HCT116 (cell line): ENCODE measurements at regions not wholly inside any gene's neighbourhood (a gene's known extent, or its start where the extent isn't known, plus 50 kb on each side); places are given as distances from the start of the nearest gene placed in this dataset.

Source experiments
- ATAC-seq: fragments of 200-7000 bp; cut with Tn5 transposase; 2 replicates; pipeline ENCODE4 v1.9.1; 2020; ENCODE audit warnings: mild to moderate bottlenecking, moderate library complexity
- BruUV-seq: library from RNA; stranded (reverse); fragments of 400-500 nt; replicated peaks from 2 replicates; lab custom pipeline; 2021; lab: Mats Ljungman, UMichigan
- CTCF ChIA-PET: fragments of 300-600 bp; sonication (Branson Sonifier 250); formaldehyde crosslinking; loops from one replicate; lab custom pipeline; 2021; ENCODE audit warnings: antibody characterized with exemption; lab: Charles Lee
- POLR2A ChIA-PET: fragments of 300-600, 350-600 bp; sonication (Branson Sonifier 250); formaldehyde crosslinking; loops from one replicate; lab custom pipeline; 2021; ENCODE audit warnings: antibody characterized with exemption; lab: Charles Lee
- RAD21 ChIA-PET, 2 experiments: fragments of 300-600 bp; sonication (Branson Sonifier 250); formaldehyde crosslinking; loops; one replicate each; lab custom pipeline; 2023; ENCODE audit warnings: low total read pairs in 2 of 2; ENCODE audit not compliant: uncharacterized antibody in 2 of 2, unreplicated experiment in 2 of 2, low non-redundant PET in 1 of 2; lab: Charles Lee
- DNase-seq: peaks from one replicate; pipeline ENCODE4 v3.0.0-alpha.2; 2010; ENCODE audit warnings: low read depth, low spot score
- H2AFZ ChIP-seq: fragments of 200-600 bp; shearing (Covaris generic), sonication (generic); 2 replicates; pipeline ENCODE4 v1.6.1; 2017; ENCODE audit warnings: low read depth, mixed run types, mixed read lengths, antibody characterized with exemption, low read length; ENCODE audit not compliant: poor library complexity, severe bottlenecking
- H3K27ac ChIP-seq: 2 replicates; pipeline ENCODE4 v1.5.1; 2012; ENCODE audit warnings: low read depth, low read length
- H3K27me3 ChIP-seq: fragments of 200-600 bp; sonication (generic); 2 replicates; pipeline ENCODE4 v1.6.1; 2016; ENCODE audit warnings: mixed run types, low read length, mixed read lengths; ENCODE audit not compliant: insufficient read depth
- H3K36me3 ChIP-seq, 2 experiments: fragments of 200-500 bp in 1 of 2; fragments of 200-600 bp in 1 of 2; sonication (Bioruptor generic) in 1 of 2; sonication (generic) in 1 of 2; 2 replicates each; pipeline versions ENCODE4 v1.5.1 to v1.6.1; 2014 to 2016; ENCODE audit warnings: low read length in 2 of 2, inconsistent platforms in 1 of 2, mixed read lengths in 1 of 2, mixed run types in 1 of 2; ENCODE audit not compliant: insufficient read depth in 2 of 2, control insufficient read depth in 1 of 2
- H3K4me1 ChIP-seq, 2 experiments: fragments of 200-600 bp in 1 of 2; sonication (generic) in 1 of 2; 2 replicates each; pipeline versions ENCODE4 v1.5.1 to v1.6.1; 2012 to 2017; ENCODE audit warnings: low read length in 2 of 2, inconsistent platforms in 1 of 2, mild to moderate bottlenecking in 1 of 2, mixed read lengths in 1 of 2, mixed run types in 1 of 2, moderate library complexity in 1 of 2; ENCODE audit not compliant: insufficient read depth in 2 of 2, control insufficient read depth in 1 of 2
- H3K4me2 ChIP-seq: fragments of 200-600 bp; sonication (generic); 2 replicates; pipeline ENCODE4 v1.6.1; 2017; ENCODE audit warnings: mixed run types, low read length, mixed read lengths
- H3K4me3 ChIP-seq, 2 experiments: fragments of 200-600 bp in 1 of 2; sonication (generic) in 1 of 2; replicated peaks in 1 of 2; 2 replicates each; pipeline ENCODE4 v1.5.1; 2011 to 2016; ENCODE audit warnings: low read length in 2 of 2, control low read depth in 1 of 2, low read depth in 1 of 2, mild to moderate bottlenecking in 1 of 2, mixed read lengths in 1 of 2, mixed run types in 1 of 2
- H3K79me2 ChIP-seq: fragments of 200-600 bp; sonication (generic); 2 replicates; pipeline ENCODE4 v1.6.1; 2017; ENCODE audit warnings: mild to moderate bottlenecking, mixed run types, low read length, moderate library complexity, mixed read lengths; ENCODE audit not compliant: insufficient read depth
- H3K9ac ChIP-seq: fragments of 200-600 bp; sonication (generic); 2 replicates; pipeline ENCODE4 v1.6.1; 2016; ENCODE audit warnings: low read length, mixed read lengths
- H3K9me2 ChIP-seq: fragments of 200-600 bp; sonication (generic), shearing (Covaris generic); 2 replicates; pipeline ENCODE4 v1.6.1; 2017; ENCODE audit warnings: mixed run types, mild to moderate bottlenecking, moderate library complexity; ENCODE audit not compliant: insufficient read depth
- H3K9me3 ChIP-seq, 2 experiments: fragments of 200-500 bp in 1 of 2; fragments of 200-600 bp in 1 of 2; sonication (Bioruptor generic) in 1 of 2; sonication (generic) in 1 of 2; 2 replicates each; pipeline ENCODE4 v1.6.1; 2014 to 2017; ENCODE audit warnings: low read length in 2 of 2, mixed read lengths in 2 of 2, inconsistent platforms in 1 of 2, low read depth in 1 of 2, mild to moderate bottlenecking in 1 of 2, mixed run types in 1 of 2, moderate library complexity in 1 of 2; ENCODE audit not compliant: control insufficient read depth in 1 of 2, insufficient read depth in 1 of 2
- H4K20me1 ChIP-seq: fragments of 200-600 bp; sonication (generic), shearing (Covaris generic); 2 replicates; pipeline ENCODE4 v1.6.1; 2017; ENCODE audit warnings: mixed run types, mild to moderate bottlenecking, moderate library complexity; ENCODE audit not compliant: insufficient read depth
- CBX3 ChIP-seq: IDR thresholded peaks from 2 replicates; pipeline ENCODE4 v1.6.1; 2012; ENCODE audit warnings: low read depth
- ELF1 ChIP-seq: IDR thresholded peaks from 2 replicates; pipeline ENCODE4 v1.6.1; 2012; ENCODE audit warnings: low read depth, borderline replicate concordance
- EZH2phosphoT487 ChIP-seq: fragments of 200-600 bp; IDR thresholded peaks from 2 replicates; pipeline ENCODE4 v1.6.1; 2018; ENCODE audit warnings: antibody characterized with exemption, borderline replicate concordance
- FOSL1 ChIP-seq: IDR thresholded peaks from 2 replicates; pipeline ENCODE4 v1.6.1; 2012; ENCODE audit warnings: low read depth
- JUND ChIP-seq: IDR thresholded peaks from 2 replicates; pipeline ENCODE4 v1.6.1; 2012
- POLR2A ChIP-seq: IDR thresholded peaks from 2 replicates; pipeline ENCODE4 v1.7.0; 2011; ENCODE audit warnings: borderline replicate concordance; ENCODE audit not compliant: insufficient read depth, insufficient read length; ENCODE audit errors: extremely low read depth
- POLR2AphosphoS5 ChIP-seq: IDR thresholded peaks from 2 replicates; pipeline ENCODE4 v1.6.1; 2011; ENCODE audit warnings: mild to moderate bottlenecking, low read depth, low read length, moderate library complexity
- RAD21 ChIP-seq: IDR thresholded peaks from 2 replicates; pipeline ENCODE4 v1.6.1; 2012; ENCODE audit warnings: low read depth, mild to moderate bottlenecking
- SIN3A ChIP-seq: IDR thresholded peaks from 2 replicates; pipeline ENCODE4 v1.6.1; 2012; ENCODE audit warnings: low read depth
- SP1 ChIP-seq: IDR thresholded peaks from 2 replicates; pipeline ENCODE4 v1.6.1; 2012; ENCODE audit warnings: low read depth
- SRF ChIP-seq: IDR thresholded peaks from 2 replicates; pipeline ENCODE4 v1.6.1; 2012; ENCODE audit warnings: low read depth
- TCF7L2 ChIP-seq: IDR thresholded peaks from 2 replicates; pipeline ENCODE4 v1.7.0; 2011; ENCODE audit warnings: borderline replicate concordance, inconsistent platforms; ENCODE audit not compliant: insufficient read depth, insufficient read length; ENCODE audit errors: extremely low read depth
- YY1 ChIP-seq: IDR thresholded peaks from 2 replicates; pipeline ENCODE4 v1.6.1; 2011; ENCODE audit warnings: low read length, low read depth, moderate library complexity, mild to moderate bottlenecking; ENCODE audit not compliant: insufficient replicate concordance; ENCODE audit errors: extremely low read depth
- ZFX ChIP-seq: fragments of 450-650 bp; IDR thresholded peaks from 2 replicates; pipeline ENCODE4 v1.6.1; 2017
- intact Hi-C: fragments of 100-400 bp; cut with micrococcal nuclease; formaldehyde crosslinking; loops from 2 replicates; pipeline ENCODE4 v1.10.0; 2022
- TF ChIP-seq, protein P1 (sequence below): IDR thresholded peaks from 2 replicates; pipeline ENCODE4 v1.6.1; 2012
- TF ChIP-seq, protein P2 (sequence below), 3 experiments: fragments of 200-600 bp in 1 of 3; sonication (generic) in 1 of 3; IDR thresholded peaks in 2 of 3; conservative IDR thresholded peaks in 1 of 3; 2 replicates each; pipeline ENCODE4 v1.5.1; 2012 to 2017; ENCODE audit warnings: low read depth in 2 of 3, low read length in 2 of 3, antibody characterized with exemption in 1 of 3, borderline replicate concordance in 1 of 3, control low read depth in 1 of 3, mild to moderate bottlenecking in 1 of 3, mixed read lengths in 1 of 3, mixed run types in 1 of 3, moderate library complexity in 1 of 3; ENCODE audit not compliant: insufficient read depth in 1 of 3
- TF ChIP-seq, protein P3 (sequence below): IDR thresholded peaks from 2 replicates; pipeline ENCODE4 v1.6.1; 2012; ENCODE audit warnings: low read depth
- TF ChIP-seq, protein P4 (sequence below): IDR thresholded peaks from 2 replicates; pipeline ENCODE4 v1.6.1; 2011; ENCODE audit warnings: mild to moderate bottlenecking, low read length, moderate library complexity; ENCODE audit not compliant: insufficient replicate concordance; ENCODE audit errors: extremely low read depth

DNA sequence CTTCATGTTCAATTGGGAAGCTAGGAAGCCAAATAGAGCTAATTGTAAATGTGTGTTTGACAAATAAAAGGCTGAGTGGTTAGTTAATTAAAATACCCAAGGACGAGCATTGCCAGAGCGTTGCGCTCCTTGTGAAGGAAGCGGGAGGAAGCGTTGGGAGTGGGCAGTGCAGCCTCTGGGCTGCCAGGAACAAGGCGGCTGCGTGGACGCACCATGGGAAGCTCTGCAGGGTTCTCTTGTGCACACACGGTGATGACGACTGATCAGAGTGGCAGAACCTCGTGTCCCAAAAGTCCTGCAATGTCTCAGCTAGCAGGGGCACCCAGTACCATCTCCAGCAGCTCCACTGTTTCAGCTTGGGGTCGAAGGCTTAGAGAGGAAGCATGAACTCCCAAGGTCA, 546.6 kb upstream of the TMEM132C start (continued):
- TF ChIP-seq TCF7L2 (no peak), ELF1 (no peak), CBX3 (no peak), ZFX (no peak)
- TF ChIP-seq, protein P1, sequence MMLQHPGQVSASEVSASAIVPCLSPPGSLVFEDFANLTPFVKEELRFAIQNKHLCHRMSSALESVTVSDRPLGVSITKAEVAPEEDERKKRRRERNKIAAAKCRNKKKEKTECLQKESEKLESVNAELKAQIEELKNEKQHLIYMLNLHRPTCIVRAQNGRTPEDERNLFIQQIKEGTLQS: no peak

DNA sequence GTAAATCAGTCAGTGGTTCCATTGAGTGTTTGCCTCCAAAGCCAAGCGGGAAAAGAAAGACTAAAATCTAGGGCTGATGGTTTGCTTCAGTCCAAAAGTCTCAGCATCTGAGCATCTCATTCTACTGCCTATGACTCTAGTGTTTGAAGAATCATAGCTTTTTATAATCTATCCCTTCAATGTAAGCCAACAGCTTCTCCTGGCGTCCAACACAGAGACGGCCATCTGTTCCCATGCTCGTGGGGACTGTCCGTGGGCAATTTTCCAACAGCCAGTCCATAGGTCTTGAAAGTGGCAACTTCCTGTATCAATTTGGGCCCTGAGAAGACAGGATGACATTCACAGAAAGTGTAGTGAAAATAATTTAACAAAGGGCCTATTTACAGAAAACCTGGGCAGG, 544.4 kb upstream of the TMEM132C start:
- H3K4me2 ChIP-seq: no peak overlapping the region
- ChIA-PET POLR2A (no interaction called here), CTCF (no interaction called here), RAD21 (no interaction called here)
- ATAC-seq (no peak), DNase-seq (no peak)
- H3K9ac ChIP-seq: no peak overlapping the region
- H2AFZ ChIP-seq: no peak overlapping the region
- no TSS peak for BruUV-seq
- no peak overlapping the region for H3K4me3 ChIP-seq
- H4K20me1 ChIP-seq: no peaks in the 10 kb centered on the region
- H3K9me2 ChIP-seq: no peaks in the 10 kb centered on the region
- H3K9me3 ChIP-seq: peaks cover 0 to 9% of the 10 kb centered on the region in 2 experiments; a peak in 2 of 4 replicates
- TF ChIP-seq SIN3A: no peak
- TF ChIP-seq ZFX: no peak
- TF ChIP-seq, protein P2, sequence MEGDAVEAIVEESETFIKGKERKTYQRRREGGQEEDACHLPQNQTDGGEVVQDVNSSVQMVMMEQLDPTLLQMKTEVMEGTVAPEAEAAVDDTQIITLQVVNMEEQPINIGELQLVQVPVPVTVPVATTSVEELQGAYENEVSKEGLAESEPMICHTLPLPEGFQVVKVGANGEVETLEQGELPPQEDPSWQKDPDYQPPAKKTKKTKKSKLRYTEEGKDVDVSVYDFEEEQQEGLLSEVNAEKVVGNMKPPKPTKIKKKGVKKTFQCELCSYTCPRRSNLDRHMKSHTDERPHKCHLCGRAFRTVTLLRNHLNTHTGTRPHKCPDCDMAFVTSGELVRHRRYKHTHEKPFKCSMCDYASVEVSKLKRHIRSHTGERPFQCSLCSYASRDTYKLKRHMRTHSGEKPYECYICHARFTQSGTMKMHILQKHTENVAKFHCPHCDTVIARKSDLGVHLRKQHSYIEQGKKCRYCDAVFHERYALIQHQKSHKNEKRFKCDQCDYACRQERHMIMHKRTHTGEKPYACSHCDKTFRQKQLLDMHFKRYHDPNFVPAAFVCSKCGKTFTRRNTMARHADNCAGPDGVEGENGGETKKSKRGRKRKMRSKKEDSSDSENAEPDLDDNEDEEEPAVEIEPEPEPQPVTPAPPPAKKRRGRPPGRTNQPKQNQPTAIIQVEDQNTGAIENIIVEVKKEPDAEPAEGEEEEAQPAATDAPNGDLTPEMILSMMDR (IDR thresholded peaks at IDR 0.05 in 2 of 3, conservative IDR thresholded peaks at IDR 0.05 in 1 of 3; ENCODE audit: borderline replicate concordance in 1 of 3, insufficient read depth in 1 of 3, low read depth in 2 of 3, low read length in 2 of 3): no peak
- TF ChIP-seq YY1: no peak
- TF ChIP-seq, protein P3, sequence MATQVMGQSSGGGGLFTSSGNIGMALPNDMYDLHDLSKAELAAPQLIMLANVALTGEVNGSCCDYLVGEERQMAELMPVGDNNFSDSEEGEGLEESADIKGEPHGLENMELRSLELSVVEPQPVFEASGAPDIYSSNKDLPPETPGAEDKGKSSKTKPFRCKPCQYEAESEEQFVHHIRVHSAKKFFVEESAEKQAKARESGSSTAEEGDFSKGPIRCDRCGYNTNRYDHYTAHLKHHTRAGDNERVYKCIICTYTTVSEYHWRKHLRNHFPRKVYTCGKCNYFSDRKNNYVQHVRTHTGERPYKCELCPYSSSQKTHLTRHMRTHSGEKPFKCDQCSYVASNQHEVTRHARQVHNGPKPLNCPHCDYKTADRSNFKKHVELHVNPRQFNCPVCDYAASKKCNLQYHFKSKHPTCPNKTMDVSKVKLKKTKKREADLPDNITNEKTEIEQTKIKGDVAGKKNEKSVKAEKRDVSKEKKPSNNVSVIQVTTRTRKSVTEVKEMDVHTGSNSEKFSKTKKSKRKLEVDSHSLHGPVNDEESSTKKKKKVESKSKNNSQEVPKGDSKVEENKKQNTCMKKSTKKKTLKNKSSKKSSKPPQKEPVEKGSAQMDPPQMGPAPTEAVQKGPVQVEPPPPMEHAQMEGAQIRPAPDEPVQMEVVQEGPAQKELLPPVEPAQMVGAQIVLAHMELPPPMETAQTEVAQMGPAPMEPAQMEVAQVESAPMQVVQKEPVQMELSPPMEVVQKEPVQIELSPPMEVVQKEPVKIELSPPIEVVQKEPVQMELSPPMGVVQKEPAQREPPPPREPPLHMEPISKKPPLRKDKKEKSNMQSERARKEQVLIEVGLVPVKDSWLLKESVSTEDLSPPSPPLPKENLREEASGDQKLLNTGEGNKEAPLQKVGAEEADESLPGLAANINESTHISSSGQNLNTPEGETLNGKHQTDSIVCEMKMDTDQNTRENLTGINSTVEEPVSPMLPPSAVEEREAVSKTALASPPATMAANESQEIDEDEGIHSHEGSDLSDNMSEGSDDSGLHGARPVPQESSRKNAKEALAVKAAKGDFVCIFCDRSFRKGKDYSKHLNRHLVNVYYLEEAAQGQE: no peak
- TF ChIP-seq POLR2A: no peak
- no peak for TF ChIP-seq POLR2AphosphoS5
- no peak for TF ChIP-seq EZH2phosphoT487
- TF ChIP-seq, protein P4, sequence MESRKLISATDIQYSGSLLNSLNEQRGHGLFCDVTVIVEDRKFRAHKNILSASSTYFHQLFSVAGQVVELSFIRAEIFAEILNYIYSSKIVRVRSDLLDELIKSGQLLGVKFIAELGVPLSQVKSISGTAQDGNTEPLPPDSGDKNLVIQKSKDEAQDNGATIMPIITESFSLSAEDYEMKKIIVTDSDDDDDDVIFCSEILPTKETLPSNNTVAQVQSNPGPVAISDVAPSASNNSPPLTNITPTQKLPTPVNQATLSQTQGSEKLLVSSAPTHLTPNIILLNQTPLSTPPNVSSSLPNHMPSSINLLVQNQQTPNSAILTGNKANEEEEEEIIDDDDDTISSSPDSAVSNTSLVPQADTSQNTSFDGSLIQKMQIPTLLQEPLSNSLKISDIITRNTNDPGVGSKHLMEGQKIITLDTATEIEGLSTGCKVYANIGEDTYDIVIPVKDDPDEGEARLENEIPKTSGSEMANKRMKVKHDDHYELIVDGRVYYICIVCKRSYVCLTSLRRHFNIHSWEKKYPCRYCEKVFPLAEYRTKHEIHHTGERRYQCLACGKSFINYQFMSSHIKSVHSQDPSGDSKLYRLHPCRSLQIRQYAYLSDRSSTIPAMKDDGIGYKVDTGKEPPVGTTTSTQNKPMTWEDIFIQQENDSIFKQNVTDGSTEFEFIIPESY: no peak
- no peak for TF ChIP-seq JUND
- TF ChIP-seq SP1: no peak
- no peak for TF ChIP-seq RAD21
- no peak for TF ChIP-seq FOSL1
- TF ChIP-seq SRF: no peak
- TF ChIP-seq ELF1: no peak
- no peak for TF ChIP-seq CBX3
- intact Hi-C loops: no loop called here
- H3K27ac ChIP-seq: no peak overlapping the region
- no peaks in the 10 kb centered on the region for H3K27me3 ChIP-seq
- H3K4me1 ChIP-seq: no peaks in the 10 kb centered on the region
- no peaks in the 10 kb centered on the region for H3K79me2 ChIP-seq
- no peaks in the 10 kb centered on the region for H3K36me3 ChIP-seq
